ENCODE measurements at regions not wholly inside any gene's neighbourhood (a gene's known extent, or its start where the extent isn't known, plus 50 kb on each side); places are given as distances from the start of the nearest gene placed in this dataset.

GRCh38 chr7:124667312-124668153, 98.1 kb downstream of the GPR37 start:
- Histone ChIP-seq H3K79me2 (ENCODE audit: insufficient read depth, low read length) (no peaks in the 10 kb centered on the region), H3K36me3 (ENCODE audit: low read length) (no peaks in the 10 kb centered on the region), H3K4me2 (ENCODE audit: low read depth, low read length, poor library complexity, severe bottlenecking) (no peak overlapping the region), H3K27me3 (ENCODE audit: low read length) (no peaks in the 10 kb centered on the region), H3K9me2 (replicated peaks; ENCODE audit: insufficient read depth, low read length) (no peaks in the 10 kb centered on the region), H3K9ac (ENCODE audit: low read length) (no peak overlapping the region), H2AFZ (ENCODE audit: low read depth, low read length, severe bottlenecking) (no peak overlapping the region), H3K27ac (ENCODE audit: low read depth, low read length) (no peak overlapping the region), H3F3A (ENCODE audit: insufficient read depth) (no peaks in the 10 kb centered on the region), H3K4me3 (ENCODE audit: insufficient read depth, low read length, poor library complexity, severe bottlenecking) (no peak overlapping the region), H4K20me1 (ENCODE audit: low read depth, low read length) (no peaks in the 10 kb centered on the region), H3K9me3 (ENCODE audit: insufficient read depth, low read length) (no peaks in the 10 kb centered on the region)
- no peak for TF ChIP-seq EZH2phosphoT487 (conservative IDR thresholded peaks at IDR 0.05; ENCODE audit: low read length)
- TF ChIP-seq, protein P1, sequence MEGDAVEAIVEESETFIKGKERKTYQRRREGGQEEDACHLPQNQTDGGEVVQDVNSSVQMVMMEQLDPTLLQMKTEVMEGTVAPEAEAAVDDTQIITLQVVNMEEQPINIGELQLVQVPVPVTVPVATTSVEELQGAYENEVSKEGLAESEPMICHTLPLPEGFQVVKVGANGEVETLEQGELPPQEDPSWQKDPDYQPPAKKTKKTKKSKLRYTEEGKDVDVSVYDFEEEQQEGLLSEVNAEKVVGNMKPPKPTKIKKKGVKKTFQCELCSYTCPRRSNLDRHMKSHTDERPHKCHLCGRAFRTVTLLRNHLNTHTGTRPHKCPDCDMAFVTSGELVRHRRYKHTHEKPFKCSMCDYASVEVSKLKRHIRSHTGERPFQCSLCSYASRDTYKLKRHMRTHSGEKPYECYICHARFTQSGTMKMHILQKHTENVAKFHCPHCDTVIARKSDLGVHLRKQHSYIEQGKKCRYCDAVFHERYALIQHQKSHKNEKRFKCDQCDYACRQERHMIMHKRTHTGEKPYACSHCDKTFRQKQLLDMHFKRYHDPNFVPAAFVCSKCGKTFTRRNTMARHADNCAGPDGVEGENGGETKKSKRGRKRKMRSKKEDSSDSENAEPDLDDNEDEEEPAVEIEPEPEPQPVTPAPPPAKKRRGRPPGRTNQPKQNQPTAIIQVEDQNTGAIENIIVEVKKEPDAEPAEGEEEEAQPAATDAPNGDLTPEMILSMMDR (IDR thresholded peaks at IDR 0.05; ENCODE audit: insufficient read depth, low read length, poor library complexity, severe bottlenecking) = no peak

GRCh38 chr7:124662937-124663336, 102.7 kb downstream of the GPR37 start:
- Histone ChIP-seq H4K20me1 (ENCODE audit: low read depth, low read length) (no peaks in the 10 kb centered on the region), H3K27ac (ENCODE audit: low read depth, low read length) (no peak overlapping the region), H3F3A (ENCODE audit: insufficient read depth) (no peaks in the 10 kb centered on the region), H3K9ac (ENCODE audit: low read length) (no peak overlapping the region), H3K27me3 (ENCODE audit: low read length) (no peaks in the 10 kb centered on the region), H3K79me2 (ENCODE audit: insufficient read depth, low read length) (no peaks in the 10 kb centered on the region), H3K4me2 (ENCODE audit: low read depth, low read length, poor library complexity, severe bottlenecking) (no peak overlapping the region), H3K4me3 (ENCODE audit: insufficient read depth, low read length, poor library complexity, severe bottlenecking) (no peak overlapping the region), H3K9me3 (ENCODE audit: insufficient read depth, low read length) (no peaks in the 10 kb centered on the region), H3K9me2 (replicated peaks; ENCODE audit: insufficient read depth, low read length) (no peaks in the 10 kb centered on the region), H3K36me3 (ENCODE audit: low read length) (no peaks in the 10 kb centered on the region), H2AFZ (ENCODE audit: low read depth, low read length, severe bottlenecking) (no peak overlapping the region)
- TF ChIP-seq, protein P1 (IDR thresholded peaks at IDR 0.05; ENCODE audit: insufficient read depth, low read length, poor library complexity, severe bottlenecking) = no peak
- no peak for TF ChIP-seq EZH2phosphoT487 (conservative IDR thresholded peaks at IDR 0.05; ENCODE audit: low read length)

DNA sequence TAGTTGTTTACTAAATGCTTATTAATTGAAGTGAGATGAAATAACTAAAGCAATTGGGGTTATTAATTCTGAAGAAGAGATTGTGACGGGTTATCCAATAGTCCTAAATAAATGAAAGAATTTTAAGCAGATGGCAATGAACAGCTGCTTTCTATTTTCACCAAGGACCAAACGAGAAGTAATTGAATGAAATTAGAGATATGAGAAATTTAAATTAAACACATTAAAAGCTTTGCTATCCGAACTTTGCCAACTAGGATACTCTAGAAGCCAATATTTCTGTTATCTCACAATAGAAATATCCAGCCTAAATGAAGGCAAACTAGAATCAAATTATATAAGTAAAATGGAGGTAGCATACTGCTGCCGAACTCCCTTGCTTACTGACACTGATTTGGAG, 103.2 kb downstream of the GPR37 start:
- Histone ChIP-seq H3K27me3 (ENCODE audit: low read length) (no peaks in the 10 kb centered on the region), H3K9me3 (ENCODE audit: insufficient read depth, low read length) (no peaks in the 10 kb centered on the region), H3K9ac (ENCODE audit: low read length) (no peak overlapping the region), H3K79me2 (ENCODE audit: insufficient read depth, low read length) (no peaks in the 10 kb centered on the region), H3F3A (ENCODE audit: insufficient read depth) (no peaks in the 10 kb centered on the region), H3K4me2 (ENCODE audit: low read depth, low read length, poor library complexity, severe bottlenecking) (no peak overlapping the region), H3K9me2 (replicated peaks; ENCODE audit: insufficient read depth, low read length) (no peaks in the 10 kb centered on the region), H3K4me3 (ENCODE audit: insufficient read depth, low read length, poor library complexity, severe bottlenecking) (no peak overlapping the region), H4K20me1 (ENCODE audit: low read depth, low read length) (no peaks in the 10 kb centered on the region), H3K27ac (ENCODE audit: low read depth, low read length) (no peak overlapping the region), H2AFZ (ENCODE audit: low read depth, low read length, severe bottlenecking) (no peak overlapping the region), H3K36me3 (ENCODE audit: low read length) (no peaks in the 10 kb centered on the region)
- TF ChIP-seq, protein P1 (IDR thresholded peaks at IDR 0.05; ENCODE audit: insufficient read depth, low read length, poor library complexity, severe bottlenecking) = no peak
- TF ChIP-seq EZH2phosphoT487 (conservative IDR thresholded peaks at IDR 0.05; ENCODE audit: low read length) = no peak

Data from SU-DHL-6 (cell line).